HepG2 (cell line): ENCODE measurements at regions not wholly inside any gene's neighbourhood (a gene's known extent, or its start where the extent isn't known, plus 50 kb on each side); places are given as distances from the start of the nearest gene placed in this dataset.

Source experiments
- ARID2 ChIP-seq: sonication (generic); formaldehyde crosslinking; IDR thresholded peaks from 2 replicates; pipeline ENCODE4 v1.8.1; 2022; ENCODE audit warnings: mild to moderate bottlenecking, missing genetic modification reagents, borderline replicate concordance
- HMGXB3 ChIP-seq: sonication (generic); formaldehyde crosslinking; IDR thresholded peaks from 2 replicates; pipeline ENCODE4 v1.4.0; 2020; ENCODE audit warnings: missing genetic modification reagents, borderline replicate concordance
- HOXA7 ChIP-seq: sonication (generic); formaldehyde crosslinking; IDR thresholded peaks from 2 replicates; pipeline ENCODE4 v1.8.1; 2022; ENCODE audit warnings: mild to moderate bottlenecking, missing genetic modification reagents, moderate library complexity
- KAT2B ChIP-seq: fragments of 150-350 bp; IDR thresholded peaks from 2 replicates; pipeline ENCODE4 v1.6.1; 2014; ENCODE audit warnings: low read depth, low read length, borderline replicate concordance
- NCOR1 ChIP-seq: fragments of 200-600 bp; sonication (generic); IDR thresholded peaks from 2 replicates; pipeline ENCODE4 v1.7.0; 2017; ENCODE audit warnings: antibody characterized with exemption, low read length, borderline replicate concordance
- NFE2 ChIP-seq: sonication (generic); formaldehyde crosslinking; IDR thresholded peaks from 2 replicates; pipeline ENCODE4 v1.4.0; 2020; ENCODE audit warnings: missing genetic modification reagents
- SATB2 ChIP-seq: sonication (generic); formaldehyde crosslinking; IDR thresholded peaks from 2 replicates; pipeline ENCODE4 v1.5.0; 2020; ENCODE audit warnings: missing genetic modification reagents
- SIN3A ChIP-seq: IDR thresholded peaks from 2 replicates; pipeline ENCODE4 v1.6.1; 2011; ENCODE audit warnings: low read depth, mild to moderate bottlenecking, control low read depth, low read length, borderline replicate concordance
- YEATS2 ChIP-seq: sonication (generic); formaldehyde crosslinking; IDR thresholded peaks from 2 replicates; pipeline ENCODE4 v1.4.0; 2020; ENCODE audit warnings: missing genetic modification reagents, borderline replicate concordance
- ZNF660 ChIP-seq: sonication (generic); formaldehyde crosslinking; IDR thresholded peaks from 2 replicates; pipeline ENCODE4 v1.5.1; 2020; ENCODE audit warnings: mild to moderate bottlenecking, low read depth, missing genetic modification reagents, borderline replicate concordance
- ZNF724P ChIP-seq: sonication (generic); formaldehyde crosslinking; IDR thresholded peaks from 2 replicates; pipeline ENCODE4 v1.8.0; 2022; ENCODE audit warnings: missing genetic modification reagents, borderline replicate concordance

- TF ChIP-seq ARID2 (CRISPR knock-in tag) (no peak), HMGXB3 (CRISPR knock-in tag) (no peak), SIN3A (no peak), NFE2 (CRISPR knock-in tag) (no peak), NCOR1 (no peak), YEATS2 (CRISPR knock-in tag) (no peak), ZNF724P (CRISPR knock-in tag) (no peak), SATB2 (CRISPR knock-in tag) (no peak), HOXA7 (CRISPR knock-in tag) (no peak), ZNF660 (CRISPR knock-in tag) (no peak), KAT2B (no peak)
- TF ChIP-seq, all 625 proteins: peak for 0
Observed at GRCh38 chr3:43919029-43919428, 228.3 kb downstream of the ABHD5 start (continued).
